GM21381 (cell line): ENCODE measurements at regions not wholly inside any gene's neighbourhood (a gene's known extent, or its start where the extent isn't known, plus 50 kb on each side); places are given as distances from the start of the nearest gene placed in this dataset.

Experiments used
- ATAC-seq: cut with Tn5 transposase; IDR thresholded peaks from one replicate; pipeline ENCODE4 v1.9.1; 2021; ENCODE audit warnings: mild to moderate bottlenecking, moderate library complexity; ENCODE audit not compliant: unreplicated experiment

DNA sequence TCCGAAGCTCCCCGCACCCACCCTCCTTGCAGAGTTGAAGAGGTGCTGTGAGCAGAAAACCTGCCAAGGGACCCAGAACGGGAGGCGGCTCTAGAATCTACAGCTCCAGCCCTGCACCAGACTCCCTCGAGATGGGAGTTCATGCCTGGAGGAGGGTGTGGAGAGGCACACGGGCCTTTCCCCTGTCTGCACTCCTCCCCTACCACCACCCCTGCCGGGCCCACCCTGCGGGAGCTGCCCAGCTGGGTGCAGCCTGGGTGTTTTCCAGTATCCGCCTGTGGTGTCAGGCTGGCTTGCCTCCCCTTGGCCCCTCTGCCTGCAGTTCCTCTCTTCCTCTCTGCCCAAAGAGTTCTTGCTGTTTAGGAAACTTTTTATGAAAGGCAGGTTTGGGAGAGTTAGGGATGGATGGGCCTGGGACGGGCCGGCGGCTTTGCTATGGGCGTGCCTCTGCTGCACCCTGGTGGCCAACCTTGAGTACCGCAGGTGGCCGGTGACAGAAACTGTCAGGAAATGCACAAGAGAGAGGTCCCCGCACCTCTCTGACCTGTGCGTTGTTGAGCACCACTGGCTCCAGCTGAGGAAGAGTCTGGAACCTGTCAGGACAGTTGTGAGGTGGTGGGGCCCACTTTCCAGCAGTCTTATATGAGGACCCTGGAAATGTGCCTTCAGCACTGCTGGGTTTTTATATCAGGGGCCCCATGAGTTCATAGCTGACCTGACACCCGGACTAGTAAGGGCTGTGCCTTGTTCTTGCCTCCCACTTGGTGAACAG lies 354.1 kb downstream of the SEC14L1 start:
- ATAC-seq, result no peak

DNA sequence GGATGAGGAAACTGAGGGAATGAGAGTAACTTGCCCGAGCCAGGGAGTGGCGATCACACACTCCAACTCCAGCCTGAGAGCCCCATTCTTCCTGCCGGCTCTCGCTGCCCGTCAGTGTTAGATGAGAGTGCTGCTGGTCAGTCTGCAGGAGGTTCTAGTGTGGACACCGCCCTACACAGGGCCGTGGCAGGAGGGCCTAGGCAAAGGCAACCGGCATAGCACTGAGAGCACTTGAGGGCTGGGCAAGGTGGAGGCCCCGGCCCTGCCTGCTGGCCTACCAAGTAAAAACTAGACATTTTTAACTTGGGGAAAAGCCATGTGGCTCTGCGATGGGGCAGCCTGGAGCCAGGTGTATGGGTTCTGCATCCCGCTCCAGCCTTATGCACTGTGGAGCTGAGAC lies 354.8 kb downstream of the SEC14L1 start:
- no peak for ATAC-seq

GRCh38 chr17:77496401-77496801 lies 355.6 kb downstream of the SEC14L1 start:
- ATAC-seq, result no peak

GRCh38 chr17:77496831-77497577 lies 356.2 kb downstream of the SEC14L1 start:
- ATAC-seq, result no peak

GRCh38 chr17:77497578-77497934 lies 356.8 kb downstream of the SEC14L1 start:
- no peak for ATAC-seq

DNA sequence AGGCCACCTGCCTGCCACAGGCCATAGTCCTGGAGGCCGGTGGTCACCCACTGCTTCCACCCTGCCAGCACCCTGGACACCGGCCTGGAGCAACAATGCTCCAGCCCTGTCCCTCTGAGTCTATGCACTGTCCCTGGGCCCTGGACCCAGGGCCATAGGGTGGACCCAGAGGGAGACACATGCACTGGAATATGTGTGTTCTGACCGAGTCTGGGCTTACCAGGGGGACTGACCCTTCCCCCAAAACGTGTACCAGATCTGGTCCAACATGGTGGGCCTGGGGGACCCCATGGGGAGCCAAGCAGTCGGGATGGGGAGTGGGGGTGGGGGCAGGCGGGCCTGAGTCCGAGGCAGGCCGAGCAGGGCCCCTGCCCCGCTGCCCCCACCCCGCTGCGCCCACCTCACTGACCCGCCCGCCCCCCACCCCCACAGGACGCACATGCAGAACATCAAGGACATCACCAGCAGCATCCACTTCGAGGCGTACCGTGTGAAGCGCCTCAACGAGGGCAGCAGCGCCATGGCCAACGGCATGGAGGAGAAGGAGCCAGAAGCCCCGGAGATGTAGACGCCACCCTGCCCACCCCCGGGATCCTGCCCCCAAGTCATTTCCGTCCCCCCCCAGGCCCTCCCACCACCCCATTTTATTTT lies 357.4 kb downstream of the SEC14L1 start:
- no peak for ATAC-seq

GRCh38 chr17:77498791-77499698 lies 358.3 kb downstream of the SEC14L1 start:
- ATAC-seq, result no peak

DNA sequence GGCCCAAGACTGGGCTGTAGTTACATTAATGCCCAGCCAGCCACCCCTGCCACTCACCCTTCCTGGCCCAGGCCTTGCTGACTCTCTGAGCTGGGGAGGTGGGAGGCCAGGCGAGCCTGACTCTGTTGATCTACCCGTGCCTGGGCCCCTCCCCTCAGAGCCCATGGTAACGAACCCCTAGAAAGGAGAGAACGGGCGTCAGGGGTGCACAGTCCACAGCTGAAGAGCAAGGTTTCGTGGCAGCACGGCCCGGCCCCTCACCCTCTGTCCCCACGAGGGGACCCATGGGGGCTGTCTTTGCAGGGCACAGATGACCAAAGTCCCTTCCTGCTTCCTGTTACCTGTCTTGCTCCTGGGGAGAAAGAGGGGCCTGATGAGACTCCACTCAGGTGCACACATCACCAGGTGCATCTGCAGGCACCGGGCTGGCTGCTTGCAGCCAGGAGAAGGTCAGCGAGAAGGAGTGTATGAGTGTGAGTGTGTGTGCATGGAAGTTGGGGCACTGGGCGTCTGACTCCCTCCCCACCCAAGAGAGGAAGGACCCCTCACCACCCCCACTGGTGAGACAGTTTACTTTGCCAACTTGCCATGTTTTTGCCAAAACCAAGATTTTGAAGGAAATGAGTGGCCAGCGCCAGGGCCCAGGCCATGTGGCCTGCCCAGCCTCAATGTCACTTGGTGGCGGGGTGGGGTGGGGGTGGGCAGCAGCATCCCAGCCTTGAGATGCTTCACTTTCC lies 359.1 kb downstream of the SEC14L1 start:
- ATAC-seq, result no peak

DNA sequence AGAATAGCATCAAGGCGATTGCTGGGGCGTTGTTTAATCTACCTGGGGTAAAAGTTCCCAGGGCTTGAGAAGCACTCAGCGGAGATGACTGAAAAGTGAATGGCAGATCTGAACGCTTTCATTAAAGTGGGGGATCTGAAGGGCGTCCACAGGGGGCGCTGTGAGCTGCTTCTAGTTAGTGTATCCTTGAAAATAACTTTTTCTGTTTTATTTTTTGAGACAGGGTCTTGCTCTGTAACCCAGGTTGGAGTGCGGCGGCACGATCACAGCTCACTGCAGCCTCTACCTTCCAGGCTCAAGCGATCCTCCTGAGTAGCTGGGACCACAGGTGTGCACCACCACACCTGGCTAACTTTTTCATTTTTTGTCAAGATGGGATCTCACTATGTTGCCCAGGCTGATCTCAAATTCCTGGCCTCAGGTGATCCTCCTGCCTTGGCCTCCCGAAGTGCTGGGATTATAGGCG lies 360.4 kb downstream of the SEC14L1 start:
- ATAC-seq, result no peak

DNA sequence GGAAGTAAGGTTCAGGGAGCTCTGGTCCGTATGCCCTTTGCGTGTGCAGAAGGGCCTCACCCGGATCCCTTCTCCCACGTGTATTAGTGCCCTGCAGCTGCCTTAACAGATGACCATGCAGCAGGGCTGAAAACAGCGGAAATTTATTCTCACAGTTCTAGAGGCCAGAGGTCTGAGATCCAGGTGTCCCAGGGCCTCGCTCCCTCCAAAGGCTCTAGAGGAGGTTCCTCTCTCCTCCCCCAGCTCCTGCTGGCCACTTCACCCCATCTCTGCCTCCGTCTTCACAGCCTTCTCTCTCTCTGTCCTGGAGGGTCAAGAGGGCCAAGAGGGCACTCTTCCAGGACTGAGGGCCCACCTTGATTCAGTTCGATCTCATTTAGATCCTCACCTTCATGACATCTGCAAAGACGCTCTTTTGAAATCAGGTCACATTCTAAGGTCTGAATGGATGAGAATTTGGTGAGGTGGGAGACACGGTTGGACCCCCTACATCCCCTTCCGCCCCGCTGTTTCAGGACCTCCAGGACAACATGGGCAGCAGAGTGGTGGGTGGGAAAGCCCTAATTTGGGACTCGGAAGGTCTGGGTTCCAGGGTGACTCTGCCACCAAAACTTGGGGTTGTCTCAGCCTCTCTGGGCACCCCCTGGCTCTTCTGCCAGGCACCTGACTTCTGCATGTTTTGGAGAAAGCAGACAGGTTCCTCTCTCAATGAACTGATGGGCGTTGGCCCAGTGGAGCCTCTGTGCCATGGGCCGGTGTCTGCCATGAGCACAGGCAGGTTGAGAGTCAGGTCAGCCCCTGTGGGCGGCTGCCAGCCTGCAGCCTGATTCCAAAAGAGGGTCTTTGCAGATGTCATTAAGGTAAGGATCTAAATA lies 361.2 kb downstream of the SEC14L1 start:
- ATAC-seq, result no peak

DNA sequence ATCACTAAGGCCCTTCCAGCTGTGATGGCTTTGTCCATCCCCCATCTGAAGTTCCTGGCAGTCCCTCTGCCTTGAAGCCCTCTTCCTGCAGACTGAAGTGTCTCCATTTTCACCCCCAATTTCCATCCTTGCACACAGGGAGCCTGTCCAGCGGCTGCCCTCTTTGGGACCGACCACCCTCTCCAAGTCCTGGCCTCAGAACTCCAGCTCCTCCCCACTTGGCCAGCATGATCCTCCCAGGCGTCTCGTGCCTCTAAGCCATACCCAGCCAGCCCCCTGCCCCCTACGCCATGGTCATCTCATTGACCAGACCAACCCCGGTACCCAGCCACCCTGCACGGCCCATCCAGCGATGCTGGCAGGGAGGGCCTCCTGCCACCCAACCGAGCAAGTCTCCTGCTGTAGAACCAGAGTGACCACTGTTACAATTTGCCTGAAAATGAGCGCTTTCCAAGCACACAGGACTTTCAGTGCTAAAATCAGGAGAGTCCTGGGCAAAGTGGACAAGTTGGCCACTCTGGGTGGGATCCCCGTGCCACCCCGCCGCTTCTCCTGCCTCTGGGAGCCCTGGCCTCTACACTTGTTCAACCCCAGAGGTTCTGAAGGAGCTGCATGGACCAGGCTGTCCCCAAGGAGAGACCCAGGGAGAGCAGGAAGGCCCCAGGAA lies 362.0 kb downstream of the SEC14L1 start:
- ATAC-seq, result no peak

GRCh38 chr17:77503293-77503655 lies 362.5 kb downstream of the SEC14L1 start:
- no peak for ATAC-seq

DNA sequence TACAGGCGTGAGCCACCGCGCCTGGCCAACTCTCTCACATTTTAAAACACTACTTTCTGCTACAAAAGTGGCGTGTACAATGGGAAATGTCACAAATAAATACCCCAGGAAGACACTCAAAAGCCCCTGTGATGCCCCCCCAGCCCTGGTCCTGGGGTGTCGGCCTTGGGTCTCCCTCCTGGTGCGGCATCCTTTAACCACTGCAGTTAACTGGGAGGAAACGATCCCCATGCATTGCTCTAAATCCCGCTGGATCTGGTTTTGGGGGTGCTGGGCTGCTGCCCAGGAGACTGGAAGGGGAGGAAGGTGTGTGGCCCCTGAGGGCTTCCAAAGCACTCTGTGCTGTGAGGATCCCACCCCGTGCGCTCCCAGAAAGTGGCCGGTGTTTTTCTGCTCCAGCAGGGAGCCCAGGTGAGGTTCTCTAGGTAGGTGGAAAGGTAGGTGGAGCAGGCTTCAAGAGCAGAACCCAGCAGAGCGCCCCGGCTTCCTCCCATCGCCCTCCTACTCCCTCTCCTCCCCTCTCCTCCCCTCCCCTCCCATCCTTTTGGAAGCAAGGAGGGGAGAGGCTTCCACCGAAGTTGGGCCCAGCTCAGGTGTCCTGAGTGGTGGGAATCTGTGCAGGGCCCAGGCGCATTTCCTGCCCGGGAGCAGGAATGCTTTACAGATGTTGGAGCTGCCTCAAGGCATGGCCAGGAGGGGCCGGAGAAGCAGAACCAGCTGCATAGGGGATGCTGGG lies 363.3 kb downstream of the SEC14L1 start:
- ATAC-seq, result no peak

DNA sequence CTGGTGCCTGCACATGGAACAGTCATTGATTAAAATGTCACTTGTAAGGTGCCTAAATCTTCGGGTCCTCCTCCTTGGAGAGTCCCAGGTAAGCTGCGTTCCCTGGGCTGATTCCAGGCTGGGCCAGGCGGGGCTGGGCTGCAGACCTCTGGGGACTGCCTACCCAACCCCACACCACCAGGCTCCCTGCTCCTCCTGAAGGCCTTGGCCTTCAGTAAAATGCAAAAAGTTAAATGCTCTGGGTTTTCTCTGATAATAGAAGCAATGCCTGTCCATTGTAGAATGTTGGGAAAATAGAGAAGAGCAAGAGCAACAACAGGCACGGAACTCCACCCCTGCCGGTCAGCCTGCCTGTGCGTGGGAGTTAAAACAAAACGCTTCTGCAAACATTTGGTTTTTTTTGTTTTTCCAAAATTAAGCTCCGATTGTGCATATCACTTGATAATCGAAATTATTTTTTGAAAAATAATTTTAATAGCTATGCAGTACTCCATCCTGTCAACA lies 363.9 kb downstream of the SEC14L1 start:
- no peak for ATAC-seq

DNA sequence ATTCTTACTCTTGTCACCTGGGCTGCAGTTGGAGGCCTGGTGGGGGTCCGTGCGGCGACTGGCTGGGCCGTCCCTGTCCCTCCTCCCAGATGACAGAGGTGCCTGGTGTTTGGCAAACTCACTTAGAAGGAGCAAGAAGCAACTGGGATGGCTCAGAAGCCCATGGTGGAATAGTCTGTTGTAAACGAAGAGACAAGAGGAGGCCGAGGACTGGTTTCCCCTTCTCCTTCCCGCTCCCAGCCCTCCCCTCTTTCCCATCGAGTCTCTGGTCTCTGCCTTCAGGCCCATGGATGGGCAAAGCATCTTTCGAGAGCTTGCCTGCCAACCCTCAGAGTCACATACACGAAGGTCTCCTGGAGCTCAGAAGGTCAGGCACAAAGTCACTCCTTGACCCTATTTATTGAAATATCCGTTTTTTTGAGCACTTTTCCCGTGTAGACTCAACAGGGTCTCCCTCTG lies 364.4 kb downstream of the SEC14L1 start:
- ATAC-seq, result no peak

DNA sequence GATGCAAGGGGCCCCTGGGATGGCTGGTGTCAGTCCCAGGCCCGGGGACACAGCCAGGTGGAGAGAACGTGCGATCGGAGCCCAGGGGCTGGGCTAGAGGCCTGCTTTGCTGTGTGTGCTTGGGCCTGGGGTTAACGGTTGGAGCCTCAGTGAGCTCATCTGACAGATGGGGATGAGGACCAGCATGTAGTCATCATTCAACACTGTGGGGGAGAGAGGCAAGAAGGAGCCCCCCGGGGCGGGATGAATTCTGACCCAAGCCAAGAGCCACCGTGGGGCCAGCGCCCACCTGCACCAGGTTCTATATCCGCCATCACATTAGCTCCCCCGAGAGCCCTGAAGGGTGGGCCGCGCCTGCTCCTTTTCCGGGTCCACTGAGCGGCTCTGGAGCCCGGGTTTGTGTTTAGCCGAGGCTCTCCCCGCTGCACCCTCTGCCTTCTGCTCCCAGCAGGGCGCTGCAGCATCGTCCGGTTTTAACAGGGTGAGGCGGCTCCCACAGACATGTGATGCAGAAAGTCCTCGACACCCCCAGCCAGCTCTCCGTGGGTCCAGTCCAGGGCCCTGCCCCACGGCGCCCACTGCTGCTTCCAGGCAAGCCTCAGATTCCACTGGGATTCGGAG lies 365.7 kb downstream of the SEC14L1 start:
- ATAC-seq, result no peak
